ENCODE measurements at regions not wholly inside any gene's neighbourhood (a gene's known extent, or its start where the extent isn't known, plus 50 kb on each side); places are given as distances from the start of the nearest gene placed in this dataset.
"Not testable (repeated sequence)": the region's sequence is repeated elsewhere in the genome, so short reads cannot be mapped to it uniquely, and the experiment has no call there.

GRCh38 chr6:159642995-159643394 lies 50.0 kb downstream of the SOD2 start:
- intact Hi-C loops (cut with micrococcal nuclease), result no loop called here
- DNase-seq (no peak), ATAC-seq (no peak)

- intact Hi-C loops (cut with micrococcal nuclease), result no loop called here
- no peak for ATAC-seq
Measured at GRCh38 chr6:159642481-159642880, 50.6 kb downstream of the SOD2 start.

GRCh38 chr6:159640722-159641482 lies 52.1 kb downstream of the SOD2 start:
- no peak for DNase-seq
- ATAC-seq, result no peak
- intact Hi-C loops (cut with micrococcal nuclease), result no loop called here

More at GRCh38 chr6:159642481-159642880, 50.6 kb downstream of the SOD2 start:
- DNase-seq, result no peak

- DNase-seq, result no peak
- peak; percentile 34 for ATAC-seq
- intact Hi-C loops (cut with micrococcal nuclease), result no loop called here
Measured at GRCh38 chr6:159640322-159640721, 52.7 kb downstream of the SOD2 start.

- DNase-seq (no peak), ATAC-seq (no peak)
- intact Hi-C loops (cut with micrococcal nuclease), result no loop called here
Measured at GRCh38 chr6:159639721-159640120, 53.3 kb downstream of the SOD2 start.

- ATAC-seq, result no peak
- intact Hi-C loops (cut with micrococcal nuclease), result no loop called here
- no peak for DNase-seq
Measured at GRCh38 chr6:159633196-159633595, 59.8 kb downstream of the SOD2 start.

GRCh38 chr6:159631886-159632285 lies 61.2 kb downstream of the SOD2 start:
- no peak for DNase-seq
- intact Hi-C loops (cut with micrococcal nuclease), result no loop called here
- ATAC-seq, result no peak

- intact Hi-C loops (cut with micrococcal nuclease), result no loop called here
Measured at GRCh38 chr6:159627939-159628338, 65.1 kb downstream of the SOD2 start.

GRCh38 chr6:159626506-159626905 lies 66.5 kb downstream of the SOD2 start:
- ATAC-seq; DNase-seq; intact Hi-C loops (cut with micrococcal nuclease): not testable (repeated sequence)

More at GRCh38 chr6:159627939-159628338, 65.1 kb downstream of the SOD2 start:
- no peak for DNase-seq
- ATAC-seq, result no peak

- intact Hi-C loops (cut with micrococcal nuclease), result no loop called here
Measured at GRCh38 chr6:159623156-159623555, 69.9 kb downstream of the SOD2 start.

GRCh38 chr6:159620947-159621346 lies 72.1 kb downstream of the SOD2 start:
- DNase-seq (no peak), ATAC-seq (no peak)
- intact Hi-C loops (cut with micrococcal nuclease), result no loop called here

More at GRCh38 chr6:159623156-159623555, 69.9 kb downstream of the SOD2 start:
- no peak for ATAC-seq
- no peak for DNase-seq

GRCh38 chr6:159617444-159617843 lies 75.6 kb downstream of the SOD2 start:
- DNase-seq (no peak), ATAC-seq (no peak)
- intact Hi-C loops (cut with micrococcal nuclease), result no loop called here

- DNase-seq, result no peak
- intact Hi-C loops (cut with micrococcal nuclease), result no loop called here
- no peak for ATAC-seq
Measured at GRCh38 chr6:159616456-159616855, 76.6 kb downstream of the SOD2 start.

GRCh38 chr6:159615918-159616317 lies 77.1 kb downstream of the SOD2 start:
- no peak for ATAC-seq
- intact Hi-C loops (cut with micrococcal nuclease), result no loop called here
- DNase-seq, result no peak

GRCh38 chr6:159610881-159611280 lies 82.2 kb downstream of the SOD2 start:
- DNase-seq, result no peak
- intact Hi-C loops (cut with micrococcal nuclease), result no loop called here
- ATAC-seq, result no peak

- ATAC-seq, result peak; percentile 94
- intact Hi-C loops (cut with micrococcal nuclease), result no loop called here
- DNase-seq, result peak; percentile 37
Measured at GRCh38 chr6:159609652-159610178, 83.3 kb downstream of the SOD2 start.

GRCh38 chr6:159608961-159609651 lies 83.9 kb downstream of the SOD2 start:
- intact Hi-C loops (cut with micrococcal nuclease), result no loop called here
- DNase-seq (no peak), ATAC-seq (peak; percentile 64)

GRCh38 chr6:159606786-159607185 lies 86.3 kb downstream of the SOD2 start:
- ATAC-seq (no peak), DNase-seq (no peak)
- intact Hi-C loops (cut with micrococcal nuclease), result no loop called here

- intact Hi-C loops (cut with micrococcal nuclease), result no loop called here
- ATAC-seq (no peak), DNase-seq (no peak)
Measured at GRCh38 chr6:159604443-159604956, 88.5 kb downstream of the SOD2 start.

- intact Hi-C loops (cut with micrococcal nuclease), result no loop called here
- ATAC-seq (no peak), DNase-seq (no peak)
Measured at GRCh38 chr6:159602431-159603041, 90.5 kb downstream of the SOD2 start.
